KBM-7 (cell line): ENCODE measurements at regions not wholly inside any gene's neighbourhood (a gene's known extent, or its start where the extent isn't known, plus 50 kb on each side); places are given as distances from the start of the nearest gene placed in this dataset.
"Not testable (repeated sequence)": the region's sequence is repeated elsewhere in the genome, so short reads cannot be mapped to it uniquely, and the experiment has no call there.

Source experiments
- DNase-seq: peaks from one replicate; pipeline ENCODE4 v3.0.0-alpha.2; 2015
- in situ Hi-C: fragments of 300-500 bp; cut with MboI; formaldehyde crosslinking; loops from 2 replicates; pipeline ENCODE4 v1.14.3; 2020; ENCODE audit warnings: low sequenced_read_pairs, low pct_unique_long_range_greater_than_20kb, mixed read lengths

- DNase-seq = no peak
- in situ Hi-C loops = no loop called here
Observed at GRCh38 chr10:121362026-121362425, 236.2 kb downstream of the FGFR2 start.

GRCh38 chr10:121365566-121365965, 232.7 kb downstream of the FGFR2 start:
- in situ Hi-C loops = no loop called here

GRCh38 chr10:121368347-121369025, 229.8 kb downstream of the FGFR2 start:
- in situ Hi-C loops = no loop called here
- DNase-seq = no peak

More at GRCh38 chr10:121365566-121365965, 232.7 kb downstream of the FGFR2 start:
- no peak for DNase-seq

GRCh38 chr10:121369616-121370015, 228.6 kb downstream of the FGFR2 start:
- in situ Hi-C loops = no loop called here
- DNase-seq = no peak

- in situ Hi-C loops = no loop called here
- no peak for DNase-seq
Observed at GRCh38 chr10:121371836-121372235, 226.4 kb downstream of the FGFR2 start.

- in situ Hi-C loops = no loop called here
- no peak for DNase-seq
Observed at GRCh38 chr10:121373411-121373810, 224.8 kb downstream of the FGFR2 start.

- in situ Hi-C loops = no loop called here
- DNase-seq = no peak
Observed at GRCh38 chr10:121374121-121374520, 224.1 kb downstream of the FGFR2 start.

- DNase-seq = no peak
- in situ Hi-C loops = no loop called here
Observed at GRCh38 chr10:121375172-121375571, 223.1 kb downstream of the FGFR2 start.

- DNase-seq = no peak
- in situ Hi-C loops = no loop called here
Observed at GRCh38 chr10:121378251-121378801, 219.9 kb downstream of the FGFR2 start.

- in situ Hi-C loops = no loop called here
- DNase-seq = no peak
Observed at GRCh38 chr10:121379013-121379412, 219.2 kb downstream of the FGFR2 start.

GRCh38 chr10:121380211-121380610, 218.0 kb downstream of the FGFR2 start:
- DNase-seq = no peak
- in situ Hi-C loops = no loop called here

- in situ Hi-C loops, DNase-seq: not testable (repeated sequence)
Observed at GRCh38 chr10:121382029-121382520, 216.2 kb downstream of the FGFR2 start.

GRCh38 chr10:121385136-121385535, 213.1 kb downstream of the FGFR2 start:
- no peak for DNase-seq
- in situ Hi-C loops = no loop called here

- no peak for DNase-seq
- in situ Hi-C loops = no loop called here
Observed at GRCh38 chr10:121392657-121393056, 205.6 kb downstream of the FGFR2 start.

GRCh38 chr10:121393522-121393921, 204.7 kb downstream of the FGFR2 start:
- in situ Hi-C loops = no loop called here
- DNase-seq = no peak

GRCh38 chr10:121400507-121400906, 197.7 kb downstream of the FGFR2 start:
- in situ Hi-C loops, DNase-seq: not testable (repeated sequence)

GRCh38 chr10:121403527-121403926, 194.7 kb downstream of the FGFR2 start:
- in situ Hi-C loops = no loop called here
- DNase-seq = no peak

- DNase-seq = no peak
Observed at GRCh38 chr10:121404611-121405010, 193.6 kb downstream of the FGFR2 start.

GRCh38 chr10:121405096-121405495, 193.1 kb downstream of the FGFR2 start:
- in situ Hi-C loops = no loop called here
- DNase-seq = no peak

More at GRCh38 chr10:121404611-121405010, 193.6 kb downstream of the FGFR2 start:
- in situ Hi-C loops = no loop called here

- DNase-seq = no peak
- in situ Hi-C loops = no loop called here
Observed at GRCh38 chr10:121405549-121405948, 192.7 kb downstream of the FGFR2 start.

- no peak for DNase-seq
- in situ Hi-C loops = no loop called here
Observed at GRCh38 chr10:121405953-121406352, 192.3 kb downstream of the FGFR2 start.
